Calu3 (cell line): ENCODE measurements at regions not wholly inside any gene's neighbourhood (a gene's known extent, or its start where the extent isn't known, plus 50 kb on each side); places are given as distances from the start of the nearest gene placed in this dataset.

Source experiments
- BruUV-seq: library from RNA; stranded (reverse); fragments of 400-500 nt; replicated peaks from 2 replicates; lab custom pipeline; 2021; lab: Mats Ljungman, UMichigan
- CTCF ChIA-PET: fragments of 300-600 bp; sonication (Branson Sonifier 250); formaldehyde crosslinking; loops from one replicate; lab custom pipeline; 2022; ENCODE audit warnings: antibody characterized with exemption; lab: Charles Lee
- DNase-seq: peaks from one replicate; pipeline ENCODE4 v3.0.0; 2022
- H3K27ac Mint-ChIP-seq: one replicate; pipeline ENCODE4 v1.8.0; 2022; ENCODE audit warnings: mixed read lengths; ENCODE audit not compliant: unreplicated experiment
- H3K27me3 Mint-ChIP-seq: one replicate; pipeline ENCODE4 v1.8.0; 2022; ENCODE audit warnings: mixed read lengths; ENCODE audit not compliant: unreplicated experiment
- H3K36me3 Mint-ChIP-seq: one replicate; pipeline ENCODE4 v1.8.0; 2022; ENCODE audit warnings: mild to moderate bottlenecking, moderate library complexity, mixed read lengths; ENCODE audit not compliant: insufficient read depth, unreplicated experiment
- H3K4me1 Mint-ChIP-seq: one replicate; pipeline ENCODE4 v1.8.0; 2022; ENCODE audit warnings: mild to moderate bottlenecking, low read depth, mixed read lengths; ENCODE audit not compliant: unreplicated experiment
- H3K4me3 Mint-ChIP-seq: one replicate; pipeline ENCODE4 v1.8.0; 2022; ENCODE audit warnings: mild to moderate bottlenecking, low read depth, moderate library complexity, mixed read lengths; ENCODE audit not compliant: unreplicated experiment
- H3K9me3 Mint-ChIP-seq: one replicate; pipeline ENCODE4 v1.8.0; 2022; ENCODE audit warnings: low read depth, mixed read lengths; ENCODE audit not compliant: unreplicated experiment
- CTCF ChIP-seq: fragments of 200-600 bp; IDR thresholded peaks from one replicate; pipeline ENCODE4 v1.8.0; 2022; ENCODE audit warnings: antibody characterized with exemption; ENCODE audit not compliant: unreplicated experiment
- intact Hi-C: fragments of 100-400 bp; cut with micrococcal nuclease; formaldehyde crosslinking; loops from one replicate; pipeline ENCODE4 v1.10.0; 2022; ENCODE audit not compliant: unreplicated experiment

- no peak overlapping the region for H3K4me3 Mint-ChIP-seq
- no peaks in the 10 kb centered on the region for H3K36me3 Mint-ChIP-seq
- no peak for DNase-seq
- H3K27ac Mint-ChIP-seq = no peak overlapping the region
- H3K9me3 Mint-ChIP-seq = no peaks in the 10 kb centered on the region
- no peaks in the 10 kb centered on the region for H3K4me1 Mint-ChIP-seq
- H3K27me3 Mint-ChIP-seq = peaks cover 27% of the 10 kb centered on the region
- no TSS peak for BruUV-seq
- intact Hi-C loops = no loop called here
- TF ChIP-seq CTCF = no peak
- CTCF ChIA-PET = no interaction called here
Measured at GRCh38 chr3:150077107-150077506, 106.4 kb upstream of the PFN2 start.

- Mint-ChIP-seq H3K4me1 (no peaks in the 10 kb centered on the region), H3K9me3 (no peaks in the 10 kb centered on the region), H3K27me3 (peaks cover 34% of the 10 kb centered on the region), H3K36me3 (no peaks in the 10 kb centered on the region), H3K4me3 (no peak overlapping the region), H3K27ac (no peak overlapping the region)
- no peak for TF ChIP-seq CTCF
- CTCF ChIA-PET = no interaction called here
- BruUV-seq = no TSS peak
- no peak for DNase-seq
- intact Hi-C loops = no loop called here
Measured at GRCh38 chr3:150076443-150076842, 105.7 kb upstream of the PFN2 start.

- no peaks in the 10 kb centered on the region for H3K4me1 Mint-ChIP-seq
- intact Hi-C loops = no loop called here
Measured at GRCh38 chr3:150075417-150075865, 104.7 kb upstream of the PFN2 start.

GRCh38 chr3:150074697-150075416 lies 104.2 kb upstream of the PFN2 start:
- Mint-ChIP-seq H3K9me3 (no peaks in the 10 kb centered on the region), H3K27me3 (peaks cover 50% of the 10 kb centered on the region)
- no peak for TF ChIP-seq CTCF

More at GRCh38 chr3:150075417-150075865, 104.7 kb upstream of the PFN2 start:
- Mint-ChIP-seq H3K36me3 (no peaks in the 10 kb centered on the region), H3K27ac (no peak overlapping the region), H3K27me3 (peaks cover 44% of the 10 kb centered on the region), H3K9me3 (no peaks in the 10 kb centered on the region), H3K4me3 (no peak overlapping the region)
- CTCF ChIA-PET = interaction anchor here (0.5 to 1.2 kb wide), 2 partner anchors 104 to 418 kb away, joined by 3 to 8 read pairs; partner anchors contain the start of gene PFN2
- TF ChIP-seq CTCF = no peak
- BruUV-seq = no TSS peak
- no peak for DNase-seq

More at GRCh38 chr3:150074697-150075416, 104.2 kb upstream of the PFN2 start:
- intact Hi-C loops = no loop called here
- CTCF ChIA-PET = interaction anchor here (0.5 to 1.2 kb wide), 2 partner anchors 104 to 419 kb away, joined by 3 to 8 read pairs; partner anchors contain the start of gene PFN2
- H3K36me3 Mint-ChIP-seq = no peaks in the 10 kb centered on the region
- H3K27ac Mint-ChIP-seq = no peak overlapping the region
- no TSS peak for BruUV-seq
- no peak for DNase-seq
- H3K4me1 Mint-ChIP-seq = no peaks in the 10 kb centered on the region
- H3K4me3 Mint-ChIP-seq = no peak overlapping the region
